NCI-H1436 treated with DMSO at 0.1 percent for 48 hours (cell line): ENCODE measurements at regions not wholly inside any gene's neighbourhood (a gene's known extent, or its start where the extent isn't known, plus 50 kb on each side); places are given as distances from the start of the nearest gene placed in this dataset.

ENCODE experiments used
- DNase-seq: peaks from one replicate; lab custom pipeline; 2025; lab: John Stamatoyannopoulos, UW

GRCh38 chr3:80215191-80215590 is 447.4 kb upstream of the ROBO1 start:
- DNase-seq, result no peak

- DNase-seq, result no peak
These were observed 445.3 kb upstream of the ROBO1 start for GRCh38 chr3:80213086-80213485.

GRCh38 chr3:80192936-80193335 is 425.1 kb upstream of the ROBO1 start:
- DNase-seq, result no peak

- DNase-seq, result no peak
These were observed 422.3 kb upstream of the ROBO1 start for GRCh38 chr3:80190051-80190450.

GRCh38 chr3:80187981-80188380 is 420.2 kb upstream of the ROBO1 start:
- no peak for DNase-seq

GRCh38 chr3:80159990-80160506 is 392.2 kb upstream of the ROBO1 start:
- DNase-seq, result no peak

GRCh38 chr3:80158332-80158731 is 390.5 kb upstream of the ROBO1 start:
- no peak for DNase-seq

- DNase-seq, result no peak
These were observed 389.7 kb upstream of the ROBO1 start for GRCh38 chr3:80157546-80157945.

GRCh38 chr3:80152692-80153091 is 384.9 kb upstream of the ROBO1 start:
- no peak for DNase-seq

- no peak for DNase-seq
These were observed 374.9 kb upstream of the ROBO1 start for GRCh38 chr3:80142714-80143113.

GRCh38 chr3:80141557-80141956 is 373.8 kb upstream of the ROBO1 start:
- DNase-seq, result no peak

GRCh38 chr3:80116281-80116680 is 348.5 kb upstream of the ROBO1 start:
- no peak for DNase-seq

GRCh38 chr3:80114694-80115093 is 346.9 kb upstream of the ROBO1 start:
- no peak for DNase-seq

GRCh38 chr3:80113331-80113730 is 345.5 kb upstream of the ROBO1 start:
- no peak for DNase-seq

GRCh38 chr3:80099559-80100066 is 331.8 kb upstream of the ROBO1 start:
- no peak for DNase-seq

GRCh38 chr3:80097674-80098073 is 329.9 kb upstream of the ROBO1 start:
- no peak for DNase-seq

- no peak for DNase-seq
These were observed 329.1 kb upstream of the ROBO1 start for GRCh38 chr3:80096909-80097308.

GRCh38 chr3:80094589-80094988 is 326.8 kb upstream of the ROBO1 start:
- DNase-seq, result no peak

GRCh38 chr3:80087767-80088166 is 320.0 kb upstream of the ROBO1 start:
- no peak for DNase-seq

GRCh38 chr3:80086426-80086825 is 318.6 kb upstream of the ROBO1 start:
- no peak for DNase-seq

GRCh38 chr3:80079886-80080285 is 312.1 kb upstream of the ROBO1 start:
- DNase-seq, result no peak

- no peak for DNase-seq
These were observed 300.7 kb upstream of the ROBO1 start for GRCh38 chr3:80068459-80068858.

- DNase-seq, result no peak
These were observed 295.7 kb upstream of the ROBO1 start for GRCh38 chr3:80063535-80063934.

GRCh38 chr3:80060664-80061063 is 292.9 kb upstream of the ROBO1 start:
- no peak for DNase-seq

- DNase-seq, result no peak
These were observed 287.5 kb upstream of the ROBO1 start for GRCh38 chr3:80055306-80055705.
